ENCODE measurements at regions not wholly inside any gene's neighbourhood (a gene's known extent, or its start where the extent isn't known, plus 50 kb on each side); places are given as distances from the start of the nearest gene placed in this dataset.

- no peak for DNase-seq (ENCODE audit: low read depth)
- TF ChIP-seq, protein P1, sequence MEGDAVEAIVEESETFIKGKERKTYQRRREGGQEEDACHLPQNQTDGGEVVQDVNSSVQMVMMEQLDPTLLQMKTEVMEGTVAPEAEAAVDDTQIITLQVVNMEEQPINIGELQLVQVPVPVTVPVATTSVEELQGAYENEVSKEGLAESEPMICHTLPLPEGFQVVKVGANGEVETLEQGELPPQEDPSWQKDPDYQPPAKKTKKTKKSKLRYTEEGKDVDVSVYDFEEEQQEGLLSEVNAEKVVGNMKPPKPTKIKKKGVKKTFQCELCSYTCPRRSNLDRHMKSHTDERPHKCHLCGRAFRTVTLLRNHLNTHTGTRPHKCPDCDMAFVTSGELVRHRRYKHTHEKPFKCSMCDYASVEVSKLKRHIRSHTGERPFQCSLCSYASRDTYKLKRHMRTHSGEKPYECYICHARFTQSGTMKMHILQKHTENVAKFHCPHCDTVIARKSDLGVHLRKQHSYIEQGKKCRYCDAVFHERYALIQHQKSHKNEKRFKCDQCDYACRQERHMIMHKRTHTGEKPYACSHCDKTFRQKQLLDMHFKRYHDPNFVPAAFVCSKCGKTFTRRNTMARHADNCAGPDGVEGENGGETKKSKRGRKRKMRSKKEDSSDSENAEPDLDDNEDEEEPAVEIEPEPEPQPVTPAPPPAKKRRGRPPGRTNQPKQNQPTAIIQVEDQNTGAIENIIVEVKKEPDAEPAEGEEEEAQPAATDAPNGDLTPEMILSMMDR (IDR thresholded peaks at IDR 0.05; ENCODE audit: low read length, missing control alignments), result no peak
- H3K4me3 ChIP-seq (replicated peaks; ENCODE audit: low read depth, low read length), result no peak overlapping the region
Observed at GRCh38 chr3:72296477-72297111, 511.6 kb upstream of the PROK2 start.

GRCh38 chr3:72295962-72296450 is 511.1 kb upstream of the PROK2 start:
- no peak for DNase-seq (ENCODE audit: low read depth)
- H3K4me3 ChIP-seq (replicated peaks; ENCODE audit: low read depth, low read length), result no peak overlapping the region
- TF ChIP-seq, protein P1 (IDR thresholded peaks at IDR 0.05; ENCODE audit: low read length, missing control alignments), result no peak

- no peak overlapping the region for H3K4me3 ChIP-seq (replicated peaks; ENCODE audit: low read depth, low read length)
- DNase-seq (ENCODE audit: low read depth), result no peak
- TF ChIP-seq, protein P1 (IDR thresholded peaks at IDR 0.05; ENCODE audit: low read length, missing control alignments), result no peak
Observed at GRCh38 chr3:72295276-72295961, 510.5 kb upstream of the PROK2 start.

DNA sequence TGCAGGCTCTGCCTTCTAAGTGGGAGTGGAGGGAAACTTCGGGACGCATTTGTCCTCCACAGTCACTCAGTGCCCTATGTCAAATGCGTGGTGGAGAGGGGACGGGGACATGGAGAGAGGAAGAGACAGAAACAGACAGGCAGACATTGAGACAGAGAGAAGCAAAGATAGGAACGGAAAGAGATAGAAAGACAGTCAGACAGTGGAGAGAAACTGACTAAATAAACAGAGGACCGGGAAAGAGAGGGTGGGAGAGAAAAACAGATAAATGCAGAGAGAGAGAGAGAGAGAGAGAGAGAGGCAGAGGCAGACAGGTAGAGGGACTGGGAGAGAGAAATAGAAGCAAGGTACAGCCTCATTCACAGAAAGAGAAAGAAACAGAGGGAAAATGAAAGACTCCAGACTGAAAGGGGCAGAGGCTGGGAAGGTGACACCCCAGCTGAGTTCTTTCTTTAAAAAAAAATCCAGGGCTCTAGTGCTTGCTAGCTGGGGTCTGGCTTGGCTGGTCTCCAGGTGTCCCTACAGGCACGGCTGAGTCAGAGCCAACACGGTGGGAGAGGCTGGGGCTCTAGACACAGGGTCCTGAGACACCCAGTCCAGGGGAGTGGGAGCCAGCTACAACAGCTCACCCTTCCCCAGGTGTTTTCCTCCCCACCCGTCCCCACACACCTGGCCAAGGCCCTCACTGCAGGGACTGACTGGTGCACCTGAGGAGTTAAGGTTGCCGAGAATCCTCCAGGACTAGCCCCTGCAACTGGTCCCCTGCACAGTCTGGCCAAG is 506.1 kb upstream of the PROK2 start:
- DNase-seq (ENCODE audit: low read depth), result no peak
- TF ChIP-seq, protein P1 (IDR thresholded peaks at IDR 0.05; ENCODE audit: low read length, missing control alignments), result no peak
- no peak overlapping the region for H3K4me3 ChIP-seq (replicated peaks; ENCODE audit: low read depth, low read length)

DNA sequence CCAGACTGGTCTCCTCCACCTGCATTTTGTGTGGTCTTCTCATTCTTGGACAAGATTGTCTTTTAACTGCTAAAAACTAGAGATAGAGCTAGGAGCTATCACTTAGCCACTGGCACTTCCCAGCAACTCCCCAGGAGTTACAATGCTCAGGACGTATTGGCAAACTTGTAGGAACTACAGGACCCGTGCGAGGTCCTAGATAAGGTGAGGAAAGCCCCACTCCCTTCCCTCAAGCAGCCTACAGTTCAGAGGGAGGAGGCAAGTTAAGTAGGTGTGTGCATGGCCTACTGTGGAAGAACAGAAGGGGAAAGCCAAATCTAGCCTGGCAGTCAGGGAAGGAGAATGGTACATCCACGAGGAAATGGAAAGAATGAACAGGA is 504.7 kb upstream of the PROK2 start:
- DNase-seq (ENCODE audit: low read depth), result no peak
- no peak overlapping the region for H3K4me3 ChIP-seq (replicated peaks; ENCODE audit: low read depth, low read length)

DNA sequence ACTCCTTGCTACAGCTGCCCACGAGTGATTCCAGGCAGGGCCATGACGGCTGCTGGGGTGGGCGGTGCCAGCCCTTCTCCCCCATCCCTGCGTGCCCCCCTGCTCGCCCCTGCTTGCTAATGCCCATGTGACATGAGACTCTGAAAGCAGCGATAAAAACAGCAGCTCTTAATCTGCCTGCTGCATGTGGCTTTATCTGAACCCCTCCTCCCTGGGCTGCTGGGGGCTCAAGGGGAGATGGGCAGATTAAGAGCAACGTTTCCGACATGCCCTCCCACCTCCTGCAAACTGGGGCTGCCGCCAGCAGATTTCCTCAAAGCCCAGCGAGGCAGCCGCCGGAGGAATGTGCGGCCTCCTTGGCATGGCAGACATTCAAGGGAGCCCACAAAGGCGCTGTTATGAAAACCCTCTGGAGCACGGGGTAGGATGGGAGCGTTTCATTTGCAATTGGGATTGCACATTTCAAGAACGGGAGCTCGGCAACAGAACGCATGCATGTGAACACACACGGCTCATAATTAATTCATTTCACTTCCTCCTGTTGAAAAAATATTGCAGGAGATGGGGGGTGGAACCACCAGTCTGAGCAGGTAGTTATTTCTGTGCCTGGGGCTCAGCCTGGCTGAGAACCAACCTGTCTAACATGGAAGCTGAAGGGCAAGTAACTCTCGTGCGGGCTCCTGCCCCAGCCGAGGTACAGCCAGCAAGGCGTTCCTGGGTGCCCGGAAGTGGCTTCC is 504.2 kb upstream of the PROK2 start:
- no peak overlapping the region for H3K4me3 ChIP-seq (replicated peaks; ENCODE audit: low read depth, low read length)

More for the DNA sequence above, 504.7 kb upstream of the PROK2 start:
- TF ChIP-seq, protein P1 (IDR thresholded peaks at IDR 0.05; ENCODE audit: low read length, missing control alignments), result no peak

More for the DNA sequence above, 504.2 kb upstream of the PROK2 start:
- peak; percentile 74 for DNase-seq (ENCODE audit: low read depth)
- TF ChIP-seq, protein P1 (IDR thresholded peaks at IDR 0.05; ENCODE audit: low read length, missing control alignments), result no peak

Measured in fibroblast of pulmonary artery (primary cell).